Neuron (in vitro differentiated cells): ENCODE measurements at regions not wholly inside any gene's neighbourhood (a gene's known extent, or its start where the extent isn't known, plus 50 kb on each side); places are given as distances from the start of the nearest gene placed in this dataset.

ENCODE experiments used
- H2AFZ ChIP-seq: one replicate; pipeline ENCODE4 v1.6.1; 2013; ENCODE audit warnings: low read depth, mild to moderate bottlenecking, inconsistent platforms, low read length, moderate library complexity
- H3K27me3 ChIP-seq: one replicate; pipeline ENCODE4 v1.6.1; 2013; ENCODE audit warnings: low read length; ENCODE audit not compliant: insufficient read depth
- H3K36me3 ChIP-seq: one replicate; pipeline ENCODE4 v1.6.1; 2013; ENCODE audit warnings: low read length; ENCODE audit not compliant: insufficient read depth
- H3K4me1 ChIP-seq: one replicate; pipeline ENCODE4 v1.6.1; 2013; ENCODE audit warnings: low read length; ENCODE audit not compliant: insufficient read depth
- H3K4me3 ChIP-seq: 2 replicates; pipeline ENCODE4 v1.5.1; 2013; ENCODE audit warnings: mild to moderate bottlenecking, low read length, moderate library complexity
- H3K9me3 ChIP-seq: one replicate; pipeline ENCODE4 v1.6.1; 2013; ENCODE audit warnings: low read length

DNA sequence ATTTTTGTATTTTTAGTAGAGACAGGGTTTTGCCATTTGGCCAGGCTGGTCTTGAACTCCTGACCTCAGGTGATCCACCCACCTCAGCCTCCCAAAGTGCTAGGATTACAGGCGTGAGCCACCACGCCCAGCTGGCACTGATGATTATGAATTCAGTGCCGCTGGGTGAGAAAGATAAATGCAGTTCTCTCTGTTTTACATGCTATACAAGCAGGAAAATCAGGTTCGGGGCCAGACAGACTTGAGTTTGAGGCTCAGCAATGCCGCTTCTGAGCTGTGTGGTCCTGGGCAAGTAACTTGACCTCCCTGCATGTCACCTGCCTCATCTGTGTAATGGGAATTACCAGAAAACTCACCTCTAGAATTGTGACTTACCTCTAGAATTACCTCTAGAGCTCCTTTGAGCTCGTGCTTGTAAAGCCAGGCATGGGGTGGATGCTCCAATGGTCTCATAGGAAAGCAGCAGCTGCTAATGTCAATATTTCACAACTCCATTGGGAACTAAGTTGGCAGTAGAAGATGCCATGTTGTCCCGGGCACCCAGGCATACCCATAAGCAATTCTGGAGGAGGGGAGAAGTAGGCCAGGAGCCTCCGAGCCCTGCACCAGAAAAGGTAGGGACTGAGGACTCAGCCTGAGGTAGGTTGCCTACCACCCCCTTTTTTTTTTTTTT is 119.8 kb upstream of the SLC25A33 start:
- Histone ChIP-seq H2AFZ (no peak overlapping the region), H3K4me3 (no peak overlapping the region), H3K27me3 (peaks cover 2% of the 10 kb centered on the region)

DNA sequence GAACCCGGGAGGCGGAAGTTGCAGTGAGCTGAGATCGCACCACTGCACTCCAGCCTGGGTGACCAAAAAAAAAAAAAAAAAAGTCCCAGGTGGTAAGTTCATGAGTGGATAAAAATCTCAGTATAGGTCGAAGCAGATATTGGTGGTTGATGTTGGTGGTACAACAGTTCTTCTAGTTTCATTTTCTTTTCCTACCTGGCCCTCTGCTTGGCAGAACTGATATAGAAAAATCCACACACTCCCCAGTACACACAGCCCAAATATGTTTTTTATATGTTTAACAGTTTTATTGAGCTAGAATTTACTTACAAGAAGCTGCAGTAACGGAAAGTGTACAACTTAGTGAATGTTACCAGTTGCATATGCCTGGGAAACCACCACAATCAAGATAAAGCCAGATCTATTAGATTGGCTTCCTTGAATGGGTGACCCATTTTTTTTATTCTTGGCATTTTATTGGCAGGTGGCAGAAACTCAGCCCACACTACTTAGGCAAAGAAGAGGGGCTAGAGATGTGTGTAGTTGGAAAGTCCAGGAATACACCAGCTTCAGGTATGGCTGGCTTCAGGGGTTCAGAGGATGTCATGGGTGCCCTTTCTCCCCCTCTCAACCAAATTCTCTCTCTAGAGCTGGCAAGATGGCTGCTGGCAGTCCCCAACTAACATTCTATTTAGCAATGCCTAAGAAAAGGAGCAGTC is 118.3 kb upstream of the SLC25A33 start:
- Histone ChIP-seq H3K9me3 (peaks cover 4% of the 10 kb centered on the region), H3K4me1 (no peaks in the 10 kb centered on the region), H3K36me3 (no peaks in the 10 kb centered on the region), H3K27me3 (peaks cover 2% of the 10 kb centered on the region), H3K4me3 (no peak overlapping the region), H2AFZ (no peak overlapping the region)

More for the DNA sequence above, 119.8 kb upstream of the SLC25A33 start:
- no peaks in the 10 kb centered on the region for H3K36me3 ChIP-seq
- peaks cover 4% of the 10 kb centered on the region for H3K9me3 ChIP-seq
- H3K4me1 ChIP-seq, result no peaks in the 10 kb centered on the region

DNA sequence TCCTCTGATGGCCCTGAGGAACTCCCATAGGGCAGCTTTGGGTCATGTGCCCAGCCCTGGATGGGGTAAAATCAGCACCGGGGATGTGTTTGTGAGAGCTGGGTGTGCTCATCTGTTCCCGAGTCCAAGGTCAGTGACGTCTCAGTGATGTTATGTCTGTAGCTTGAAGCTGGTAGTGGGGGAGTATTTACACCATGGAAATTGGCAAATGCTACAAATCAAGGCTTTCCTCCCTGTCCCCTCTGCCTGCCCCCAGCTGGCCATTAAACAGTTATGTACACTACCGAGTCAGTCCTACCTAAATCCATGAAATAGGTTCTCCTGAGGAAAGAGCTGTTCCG is 117.8 kb upstream of the SLC25A33 start:
- Histone ChIP-seq H3K4me3 (no peak overlapping the region), H3K36me3 (no peaks in the 10 kb centered on the region), H2AFZ (no peak overlapping the region), H3K4me1 (no peaks in the 10 kb centered on the region), H3K27me3 (peaks cover 2% of the 10 kb centered on the region), H3K9me3 (peaks cover 4% of the 10 kb centered on the region)

DNA sequence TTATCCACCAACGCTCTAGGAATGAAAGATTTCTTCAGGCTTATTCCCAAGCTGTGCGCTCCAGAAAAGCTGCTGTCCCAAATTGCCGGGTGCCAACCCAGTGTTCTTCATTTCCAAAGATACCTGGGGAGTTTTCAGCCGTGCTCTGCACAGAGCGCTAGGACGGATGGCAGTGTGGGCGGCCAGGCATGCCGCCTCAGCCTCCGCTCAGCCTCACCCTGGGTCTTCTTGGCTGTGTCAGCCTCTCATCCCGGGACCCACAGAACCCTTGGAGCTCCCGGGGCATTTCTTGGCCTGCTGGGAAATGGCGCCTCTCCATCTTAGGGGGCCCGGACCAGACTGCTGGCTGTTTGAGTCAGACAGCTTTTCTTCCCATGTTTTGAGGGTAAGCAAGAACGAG is 116.9 kb upstream of the SLC25A33 start:
- H3K27me3 ChIP-seq, result peaks cover 2% of the 10 kb centered on the region

DNA sequence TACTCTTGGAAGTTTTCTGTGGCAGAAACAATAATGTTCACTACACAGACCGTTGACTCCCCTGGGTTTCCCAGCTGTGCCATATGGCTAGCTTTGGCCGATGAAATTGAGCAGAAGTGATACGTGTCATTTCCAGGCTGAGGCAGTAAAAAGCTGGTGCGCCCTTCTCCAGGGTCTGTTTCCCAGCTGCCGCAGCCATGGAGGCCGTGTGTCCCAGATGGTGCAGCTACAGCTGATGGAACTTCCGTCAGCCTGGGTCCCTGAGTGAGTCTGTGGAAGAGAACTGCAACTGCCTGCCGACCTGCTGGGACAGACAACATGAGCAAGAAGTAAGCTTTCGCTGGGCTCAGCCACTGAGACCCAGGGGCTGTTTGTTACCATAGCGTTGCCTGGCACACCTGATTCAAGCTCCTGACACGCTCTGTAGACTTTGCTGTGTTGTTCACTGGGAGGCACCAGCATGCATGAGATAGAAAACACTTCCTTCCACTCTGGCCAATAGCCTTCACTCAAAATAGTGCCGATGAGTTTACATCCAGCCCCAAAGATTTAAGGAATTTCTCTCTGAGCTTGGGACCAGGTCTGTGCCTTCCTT is 116.3 kb upstream of the SLC25A33 start:
- Histone ChIP-seq H3K4me3 (no peak overlapping the region), H3K9me3 (peaks cover 4% of the 10 kb centered on the region), H2AFZ (no peak overlapping the region), H3K36me3 (no peaks in the 10 kb centered on the region), H3K27me3 (peaks cover 2% of the 10 kb centered on the region), H3K4me1 (no peaks in the 10 kb centered on the region)

More for the DNA sequence above, 116.9 kb upstream of the SLC25A33 start:
- Histone ChIP-seq H3K4me1 (no peaks in the 10 kb centered on the region), H3K4me3 (no peak overlapping the region), H3K9me3 (peaks cover 4% of the 10 kb centered on the region), H3K36me3 (no peaks in the 10 kb centered on the region), H2AFZ (no peak overlapping the region)

DNA sequence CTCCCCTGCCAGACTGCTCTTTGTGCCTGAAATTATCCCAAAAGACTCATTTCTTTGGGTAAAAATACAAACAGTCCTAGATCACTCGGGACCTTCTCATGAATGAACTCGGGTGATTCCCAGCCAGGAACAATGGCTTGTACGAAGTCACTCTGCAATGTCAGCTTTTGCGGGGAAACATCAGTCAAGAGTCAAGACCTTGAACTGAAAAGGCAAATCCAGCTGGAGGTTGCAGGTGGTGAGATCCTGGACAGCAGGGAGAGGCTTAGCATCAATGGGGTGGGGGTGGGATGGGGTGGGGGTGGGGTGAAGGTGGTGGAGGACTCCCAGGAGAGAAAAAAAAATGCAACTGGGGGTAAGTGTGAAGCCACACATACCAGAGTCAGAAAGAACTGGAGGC is 115.0 kb upstream of the SLC25A33 start:
- H3K36me3 ChIP-seq, result no peaks in the 10 kb centered on the region
- peaks cover 4% of the 10 kb centered on the region for H3K9me3 ChIP-seq
- no peak overlapping the region for H2AFZ ChIP-seq
- H3K27me3 ChIP-seq, result no peaks in the 10 kb centered on the region
- H3K4me3 ChIP-seq, result no peak overlapping the region
- peaks cover 7% of the 10 kb centered on the region for H3K4me1 ChIP-seq

DNA sequence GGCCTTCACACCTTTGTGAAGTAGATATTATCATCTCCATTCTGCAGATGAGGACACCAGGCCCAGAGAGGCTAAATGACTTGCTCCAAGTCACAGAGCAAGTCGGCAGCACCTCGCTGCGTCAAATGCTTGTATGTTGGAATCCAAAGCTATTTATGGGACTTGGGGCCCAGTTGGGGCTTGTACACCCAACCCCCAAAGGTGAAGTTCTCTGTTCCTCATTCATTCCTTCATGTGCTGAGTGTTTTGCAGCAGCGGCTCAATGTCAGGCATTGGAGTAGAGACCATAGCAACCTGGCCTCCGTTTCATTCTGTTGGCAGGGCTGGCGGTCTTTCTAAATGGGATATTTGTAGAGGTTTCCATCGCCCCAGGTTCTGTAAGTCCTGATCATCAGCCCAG is 113.4 kb upstream of the SLC25A33 start:
- Histone ChIP-seq H2AFZ (no peak overlapping the region), H3K4me3 (no peak overlapping the region), H3K36me3 (no peaks in the 10 kb centered on the region), H3K4me1 (peaks cover 11% of the 10 kb centered on the region), H3K27me3 (no peaks in the 10 kb centered on the region), H3K9me3 (peaks cover 4% of the 10 kb centered on the region)

DNA sequence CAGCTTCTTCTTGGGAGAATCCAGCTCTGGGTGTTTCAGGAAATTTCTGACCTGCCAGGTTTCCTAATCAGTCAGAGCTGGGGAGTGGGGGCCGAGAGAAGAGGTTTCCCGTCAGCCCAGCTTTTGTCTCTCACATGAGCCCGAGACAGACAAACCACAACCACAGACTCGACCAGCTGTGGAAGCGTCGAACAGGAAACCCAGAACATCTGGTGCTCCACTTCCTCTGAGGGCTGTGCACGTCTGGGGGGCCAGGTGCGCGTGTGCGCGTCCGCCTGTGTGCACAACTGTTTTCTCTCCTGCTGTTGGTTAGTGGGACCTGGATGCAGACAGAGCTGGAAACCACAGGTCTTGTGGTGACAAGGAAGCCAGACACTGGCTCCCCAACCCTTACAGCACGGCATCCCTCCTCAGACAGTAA is 113.0 kb upstream of the SLC25A33 start:
- peaks cover 4% of the 10 kb centered on the region for H3K9me3 ChIP-seq
- H3K4me1 ChIP-seq, result peaks cover 11% of the 10 kb centered on the region
- no peaks in the 10 kb centered on the region for H3K36me3 ChIP-seq

DNA sequence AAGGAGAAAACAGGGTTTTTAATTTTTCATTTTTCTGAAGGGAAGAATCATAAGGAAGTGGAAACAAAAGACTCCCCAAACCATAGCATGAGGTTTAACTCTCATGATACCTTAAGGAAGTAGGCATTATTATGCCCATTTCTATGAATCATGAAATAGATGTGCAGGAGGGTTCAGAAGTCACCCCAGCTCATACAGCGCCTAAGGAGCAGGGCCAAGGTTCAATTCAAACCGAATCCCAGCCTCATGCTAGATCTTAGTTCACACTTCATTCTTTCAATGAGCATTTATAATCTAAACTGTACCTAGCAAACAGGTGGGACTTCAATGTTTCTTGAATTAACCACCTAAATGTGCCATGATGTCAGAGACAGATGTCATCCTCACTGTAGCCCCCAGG is 111.9 kb upstream of the SLC25A33 start:
- Histone ChIP-seq H3K4me3 (no peak overlapping the region), H3K4me1 (peaks cover 11% of the 10 kb centered on the region), H3K27me3 (no peaks in the 10 kb centered on the region), H3K9me3 (peaks cover 4% of the 10 kb centered on the region), H3K36me3 (no peaks in the 10 kb centered on the region), H2AFZ (no peak overlapping the region)

More for the DNA sequence above, 113.0 kb upstream of the SLC25A33 start:
- Histone ChIP-seq H2AFZ (no peak overlapping the region), H3K27me3 (no peaks in the 10 kb centered on the region), H3K4me3 (no peak overlapping the region)

DNA sequence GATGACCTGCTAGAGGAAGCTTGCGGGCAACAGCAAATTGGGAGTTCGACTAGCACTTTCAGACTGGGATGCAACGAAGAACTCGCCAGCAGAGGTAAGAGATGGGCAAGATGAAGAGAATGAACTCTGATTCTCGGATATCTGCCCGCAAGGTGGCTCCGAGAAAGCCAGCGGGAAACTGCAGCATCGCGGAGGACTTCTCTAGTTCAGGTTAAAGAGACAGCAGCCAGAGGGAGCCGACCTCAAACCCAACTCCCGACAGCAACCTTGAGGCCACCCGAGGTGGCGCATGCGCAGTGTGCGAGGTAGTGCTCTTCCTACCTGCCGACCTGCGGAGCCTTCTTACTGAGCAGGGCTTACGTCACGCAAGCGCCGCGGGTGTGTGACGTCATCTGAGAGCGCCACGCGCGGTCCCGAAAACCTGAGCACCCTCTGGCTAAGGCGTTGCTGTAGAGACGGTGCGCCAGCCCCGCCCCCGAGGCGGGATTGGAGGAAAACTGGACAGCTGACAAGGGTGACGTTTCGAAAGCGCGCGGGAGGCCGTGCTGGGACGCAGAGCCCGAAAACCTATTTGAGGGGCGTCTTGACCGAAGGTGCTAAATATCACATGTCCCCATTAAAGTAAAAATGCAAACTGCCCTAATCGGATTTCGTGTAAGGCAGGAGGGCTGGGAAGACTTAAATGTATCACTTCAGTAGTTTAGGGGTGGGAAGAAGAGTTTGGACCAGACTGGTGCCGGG is 110.5 kb upstream of the SLC25A33 start:
- H3K9me3 ChIP-seq, result no peaks in the 10 kb centered on the region
- H3K27me3 ChIP-seq, result no peaks in the 10 kb centered on the region
- peak overlapping the region; percentile 59 for H3K4me3 ChIP-seq
- H2AFZ ChIP-seq, result peak overlapping the region; percentile 95
- peaks cover 11% of the 10 kb centered on the region for H3K4me1 ChIP-seq
- no peaks in the 10 kb centered on the region for H3K36me3 ChIP-seq

DNA sequence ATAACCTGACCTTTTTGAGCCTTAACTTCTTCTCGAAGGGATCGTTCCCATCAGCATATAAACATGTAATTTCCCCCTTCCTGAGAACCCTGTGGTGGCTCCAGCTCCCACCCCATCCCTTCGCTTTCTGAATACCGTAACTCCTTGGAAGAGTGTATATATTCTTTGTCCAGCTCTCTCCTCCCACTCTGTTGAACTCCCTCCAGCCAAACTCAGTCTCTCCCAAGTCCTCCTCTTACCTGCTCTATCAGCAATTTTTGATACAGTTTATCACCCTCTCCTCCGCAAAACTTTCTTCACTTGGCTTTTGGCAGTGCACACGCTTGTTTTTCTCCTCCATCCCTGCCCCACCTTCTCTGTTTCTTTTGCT is 109.9 kb upstream of the SLC25A33 start:
- no peaks in the 10 kb centered on the region for H3K27me3 ChIP-seq
- no peaks in the 10 kb centered on the region for H3K9me3 ChIP-seq
- peaks cover 11% of the 10 kb centered on the region for H3K4me1 ChIP-seq
- H2AFZ ChIP-seq, result peak overlapping the region; percentile 95
- H3K36me3 ChIP-seq, result no peaks in the 10 kb centered on the region
- peak overlapping the region; percentile 59 for H3K4me3 ChIP-seq

DNA sequence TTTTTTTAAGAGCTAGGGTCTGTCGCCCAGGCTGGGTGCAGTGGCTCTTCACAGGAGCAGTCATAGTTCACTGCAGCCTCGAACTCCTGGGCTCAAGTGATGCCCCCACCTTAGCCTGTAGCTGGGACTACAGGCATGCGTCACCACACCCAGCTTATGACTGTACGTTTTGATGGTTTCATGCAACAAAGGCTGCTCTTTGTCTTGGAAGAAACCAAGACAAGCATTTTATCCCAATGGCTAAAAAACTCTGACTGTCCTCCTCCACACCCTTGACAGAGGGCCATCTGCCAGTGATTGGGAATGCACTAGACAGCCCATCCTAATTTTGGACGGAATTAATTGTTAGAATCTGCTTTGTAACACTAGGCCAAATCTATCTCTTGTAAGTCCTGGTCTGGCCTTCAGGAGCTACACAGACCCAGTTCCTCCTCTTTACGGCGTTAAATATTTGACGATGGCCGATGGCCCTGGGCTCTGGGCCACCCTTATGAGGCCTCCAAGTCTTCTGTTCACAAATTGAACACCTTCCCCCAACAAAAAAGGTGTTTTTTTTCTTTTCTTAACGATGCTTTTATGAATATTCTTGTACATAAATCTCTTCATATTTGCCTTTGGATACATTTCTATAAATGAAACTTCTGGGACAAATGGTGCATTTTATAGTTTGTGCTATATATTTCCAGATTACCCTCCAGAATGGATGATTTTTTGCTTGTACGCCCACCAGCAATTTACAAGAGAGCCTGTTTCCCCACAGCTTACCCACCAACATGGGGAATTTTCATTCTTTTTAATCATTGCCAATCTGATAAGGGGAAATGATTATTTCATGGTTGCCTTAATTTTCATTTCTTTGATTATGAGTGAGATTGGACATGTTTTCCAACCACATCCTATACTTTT is 104.8 kb upstream of the SLC25A33 start:
- Histone ChIP-seq H3K9me3 (no peaks in the 10 kb centered on the region), H3K4me3 (no peak overlapping the region), H3K4me1 (peaks cover 1% of the 10 kb centered on the region), H2AFZ (no peak overlapping the region), H3K36me3 (no peaks in the 10 kb centered on the region), H3K27me3 (no peaks in the 10 kb centered on the region)
